GM23248 (cell line): ENCODE measurements at regions not wholly inside any gene's neighbourhood (a gene's known extent, or its start where the extent isn't known, plus 50 kb on each side); places are given as distances from the start of the nearest gene placed in this dataset.
A peak's percentile ranks its signal among the peaks of the same experiment; 100 is the strongest.

ENCODE experiments used
- DNase-seq: peaks from one replicate; pipeline ENCODE4 v3.0.0-alpha.2; 2015
- H2AFZ ChIP-seq: fragments of 200-600 bp; sonication (generic); 2 replicates; pipeline ENCODE4 v1.6.1; 2016; ENCODE audit warnings: antibody characterized with exemption
- H3F3A ChIP-seq: fragments of 200-600 bp; sonication (generic); 2 replicates; pipeline ENCODE4 v1.6.1; 2016; ENCODE audit warnings: mild to moderate bottlenecking, antibody characterized with exemption, mixed run types; ENCODE audit not compliant: insufficient read depth
- H3K27ac ChIP-seq: fragments of 200-600 bp; sonication (generic); 2 replicates; pipeline ENCODE4 v1.5.1; 2016; ENCODE audit warnings: mild to moderate bottlenecking
- H3K27me3 ChIP-seq: fragments of 200-600 bp; sonication (generic); replicated peaks from 2 replicates; pipeline ENCODE4 v1.6.1; 2016; ENCODE audit warnings: mild to moderate bottlenecking; ENCODE audit not compliant: insufficient read depth
- H3K36me3 ChIP-seq: fragments of 200-600 bp; sonication (generic); 2 replicates; pipeline ENCODE4 v1.6.1; 2016; ENCODE audit warnings: low read depth, mild to moderate bottlenecking
- H3K4me1 ChIP-seq: fragments of 200-600 bp; sonication (generic); 2 replicates; pipeline ENCODE4 v1.6.1; 2016; ENCODE audit warnings: mild to moderate bottlenecking; ENCODE audit not compliant: insufficient read depth
- H3K4me2 ChIP-seq: fragments of 200-600 bp; sonication (generic); one replicate; pipeline ENCODE4 v1.6.1; 2016; ENCODE audit warnings: mild to moderate bottlenecking; ENCODE audit not compliant: unreplicated experiment
- H3K4me3 ChIP-seq: fragments of 200-600 bp; sonication (generic); 2 replicates; pipeline ENCODE4 v1.5.1; 2016; ENCODE audit warnings: mild to moderate bottlenecking
- H3K79me2 ChIP-seq: fragments of 200-600 bp; sonication (generic); 2 replicates; pipeline ENCODE4 v1.6.1; 2016; ENCODE audit warnings: mild to moderate bottlenecking; ENCODE audit not compliant: insufficient read depth
- H3K9ac ChIP-seq: fragments of 200-600 bp; sonication (generic); 2 replicates; pipeline ENCODE4 v1.6.1; 2016; ENCODE audit warnings: mild to moderate bottlenecking
- H3K9me2 ChIP-seq: fragments of 200-600 bp; sonication (generic); 2 replicates; pipeline ENCODE4 v1.6.1; 2016; ENCODE audit warnings: mixed run types, mild to moderate bottlenecking, moderate library complexity; ENCODE audit not compliant: insufficient read depth
- H3K9me3 ChIP-seq: fragments of 200-600 bp; sonication (generic); one replicate; pipeline ENCODE4 v1.6.1; 2017; ENCODE audit warnings: low read depth
- H4K20me1 ChIP-seq: fragments of 200-600 bp; sonication (generic); 2 replicates; pipeline ENCODE4 v1.6.0; 2016; ENCODE audit not compliant: insufficient read depth
- EZH2 ChIP-seq: fragments of 200-600 bp; sonication (generic); IDR thresholded peaks from 2 replicates; pipeline ENCODE4 v1.6.1; 2018; ENCODE audit warnings: antibody characterized with exemption, mild to moderate bottlenecking; ENCODE audit not compliant: insufficient read depth, poor library complexity, severe bottlenecking
- EZH2phosphoT487 ChIP-seq: fragments of 200-600 bp; sonication (generic); IDR thresholded peaks from 2 replicates; pipeline ENCODE4 v1.6.1; 2018; ENCODE audit warnings: antibody characterized with exemption, moderate library complexity, mild to moderate bottlenecking, low read depth; ENCODE audit not compliant: insufficient read depth
- WGBS, 2 experiments: methylation state at CpG; one replicate each; pipeline ENCODE4 v1.1.6; 2015 to 2017; ENCODE audit warnings: low lambda C conversion rate in 2 of 2, low coverage in 1 of 2; ENCODE audit errors: missing lambda C conversion rate in 2 of 2; 5-methylcytosine and 5-hydroxymethylcytosine counted together
- in situ Hi-C: fragments of 300-500 bp; cut with MboI; formaldehyde crosslinking; loops from 2 replicates; pipeline ENCODE4 v1.15.0; 2020

DNA sequence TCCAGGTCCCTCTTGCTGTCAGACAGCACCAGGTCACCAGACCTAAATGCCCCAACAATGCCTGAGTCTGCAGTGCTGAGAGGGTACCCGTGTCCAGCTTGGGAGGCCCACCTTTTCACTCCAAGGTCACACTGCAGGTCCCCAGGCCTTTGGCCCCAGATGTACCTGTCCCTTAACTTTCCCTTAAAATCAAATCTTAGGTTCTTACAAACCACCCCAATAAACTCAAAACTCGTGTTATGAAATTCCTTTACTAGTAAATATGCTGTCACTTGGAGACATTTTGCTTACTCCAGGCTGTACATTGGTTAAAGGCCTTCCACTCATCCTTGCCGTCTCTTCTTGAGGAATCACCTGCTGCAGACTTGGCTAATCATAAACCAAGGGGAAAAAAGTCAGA, 165.7 kb upstream of the RREB1 start:
- Histone ChIP-seq H3K27ac (no peak overlapping the region), H3K36me3 (no peaks in the 10 kb centered on the region), H3K9me2 (no peaks in the 10 kb centered on the region), H3K27me3 (no peaks in the 10 kb centered on the region), H3K9me3 (no peaks in the 10 kb centered on the region), H3K4me2 (no peak overlapping the region), H3K4me1 (0 out of 2 replicates have a peak, but pooled peaks cover 5% of the 10 kb centered on the region), H3K4me3 (no peak overlapping the region), H2AFZ (no peak overlapping the region), H4K20me1 (no peaks in the 10 kb centered on the region), H3F3A (no peaks in the 10 kb centered on the region), H3K79me2 (no peaks in the 10 kb centered on the region), H3K9ac (no peak overlapping the region)
- 28 to 42% methylated on average over 3 of the region's 3 CpGs for WGBS, 2 experiments
- in situ Hi-C loops, result no loop called here
- no peak for TF ChIP-seq EZH2
- TF ChIP-seq EZH2phosphoT487, result no peak
- DNase-seq, result no peak

DNA sequence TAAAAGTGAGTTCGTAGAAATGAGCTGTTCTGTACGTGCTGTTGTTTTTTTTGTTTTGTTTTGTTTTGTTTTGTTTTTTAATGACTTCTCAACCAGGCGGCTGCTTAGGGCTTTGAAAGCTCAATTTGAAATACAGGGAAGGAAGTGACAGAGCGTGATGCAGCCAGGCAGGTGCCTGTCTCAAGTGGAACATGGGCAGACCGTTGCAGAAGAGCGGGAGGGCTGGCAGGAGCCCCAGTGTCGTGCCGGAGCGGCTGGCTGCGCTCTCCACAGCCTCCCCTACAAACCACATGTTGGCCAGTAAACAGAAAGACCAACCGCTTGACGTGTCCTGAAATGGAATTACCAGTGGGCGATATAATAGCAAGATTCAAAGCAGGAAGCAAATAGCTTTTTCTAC, 164.9 kb upstream of the RREB1 start:
- Histone ChIP-seq H3K9ac (no peak overlapping the region), H3K4me2 (peak overlapping the region; percentile 14), H4K20me1 (no peaks in the 10 kb centered on the region), H3K4me3 (peak overlapping the region; percentile 20; the same call in 1 of the 2 replicates), H3K36me3 (no peaks in the 10 kb centered on the region), H3F3A (no peaks in the 10 kb centered on the region), H3K4me1 (0 out of 2 replicates have a peak, but pooled peaks cover 5% of the 10 kb centered on the region), H3K27me3 (no peaks in the 10 kb centered on the region), H3K79me2 (no peaks in the 10 kb centered on the region), H3K9me2 (no peaks in the 10 kb centered on the region), H3K9me3 (no peaks in the 10 kb centered on the region), H3K27ac (no peak overlapping the region), H2AFZ (peak overlapping the region; percentile 47)
- DNase-seq, result peak; percentile 73
- in situ Hi-C loops, result no loop called here
- no peak for TF ChIP-seq EZH2
- TF ChIP-seq EZH2phosphoT487, result no peak
- 9 to 10% methylated on average over 13 of the region's 13 CpGs for WGBS, 2 experiments

DNA sequence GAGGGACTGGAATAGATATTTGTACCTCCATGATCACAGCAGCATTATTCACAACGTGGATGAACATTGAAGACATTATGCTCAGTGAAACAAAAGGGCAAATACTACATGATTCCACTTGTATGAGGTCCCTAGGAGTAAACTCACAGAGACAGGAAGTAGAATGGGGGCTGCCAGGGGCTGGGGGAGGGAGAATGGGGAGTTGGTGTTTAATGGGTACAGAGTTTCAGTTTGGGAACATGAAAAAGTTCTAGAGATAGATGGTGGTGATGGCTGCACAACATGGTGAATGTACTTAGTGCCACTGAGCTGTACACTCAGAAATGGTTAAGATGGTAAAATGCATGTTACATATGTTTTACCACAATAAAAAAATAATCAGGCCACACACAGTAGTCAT, 164.3 kb upstream of the RREB1 start:
- H3K9me2 ChIP-seq, result no peaks in the 10 kb centered on the region
- no peaks in the 10 kb centered on the region for H3F3A ChIP-seq
- no peaks in the 10 kb centered on the region for H3K9me3 ChIP-seq
- H4K20me1 ChIP-seq, result no peaks in the 10 kb centered on the region
- H3K36me3 ChIP-seq, result no peaks in the 10 kb centered on the region
- H3K27ac ChIP-seq, result no peak overlapping the region
- no peaks in the 10 kb centered on the region for H3K27me3 ChIP-seq
- no peak overlapping the region for H3K4me3 ChIP-seq
- in situ Hi-C loops, result no loop called here
- H3K4me2 ChIP-seq, result no peak overlapping the region
- WGBS, 2 experiments, result 0 to 6% methylated on average over 1 of the region's 1 CpG
- no peak overlapping the region for H3K9ac ChIP-seq
- 0 out of 2 replicates have a peak, but pooled peaks cover 5% of the 10 kb centered on the region for H3K4me1 ChIP-seq
- no peaks in the 10 kb centered on the region for H3K79me2 ChIP-seq
- TF ChIP-seq EZH2, result no peak
- no peak for TF ChIP-seq EZH2phosphoT487
- DNase-seq, result no peak
- H2AFZ ChIP-seq, result peak overlapping the region; percentile 47; the same call in 1 of the 2 replicates

DNA sequence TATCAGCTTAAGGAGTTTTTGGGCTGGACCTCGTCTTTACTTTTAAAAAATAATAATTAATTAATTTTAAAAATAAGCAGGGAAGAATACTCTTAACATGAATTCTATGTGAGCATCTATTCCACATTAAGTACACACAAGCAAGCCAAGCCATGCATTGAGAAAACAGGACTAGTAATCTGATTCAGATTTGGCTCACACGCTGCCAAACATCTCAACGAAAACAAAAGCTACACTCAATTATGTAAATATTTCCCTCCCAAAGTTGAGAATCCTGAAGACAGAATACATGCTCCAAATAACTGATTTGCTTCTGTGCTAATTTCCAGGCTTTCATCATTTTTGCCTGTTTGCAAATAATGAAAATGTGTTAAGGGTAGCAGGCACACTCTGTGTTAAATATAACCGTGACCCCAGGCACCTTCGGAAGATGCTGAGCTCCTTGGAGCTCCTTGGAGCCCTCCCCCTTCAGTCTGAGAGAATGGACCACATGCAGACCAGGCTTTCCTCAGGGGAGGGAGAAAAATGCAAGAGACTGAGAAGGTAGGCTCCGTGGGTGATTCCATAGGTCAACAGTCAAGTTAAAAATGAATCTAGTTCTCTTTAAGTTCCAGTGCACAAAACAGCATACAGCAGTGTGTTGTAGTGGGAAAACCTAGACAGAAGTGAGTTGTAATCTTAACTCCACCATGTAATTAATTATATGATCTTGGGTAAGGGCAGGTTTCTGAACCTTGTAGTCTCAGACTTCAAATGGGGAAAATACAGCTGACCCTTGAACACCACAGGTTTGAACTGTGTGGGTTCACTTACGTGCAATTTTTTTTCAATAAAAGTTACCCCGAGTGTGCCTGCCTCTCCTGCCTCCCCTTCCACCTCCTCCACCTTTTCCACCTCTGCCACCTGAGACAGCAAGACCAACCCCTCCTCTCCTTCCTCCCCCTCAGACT, 161.3 kb upstream of the RREB1 start:
- Histone ChIP-seq H3K27me3 (no peaks in the 10 kb centered on the region), H4K20me1 (no peaks in the 10 kb centered on the region), H3K4me1 (0 out of 2 replicates have a peak, but pooled peaks cover 5% of the 10 kb centered on the region), H3K4me2 (no peak overlapping the region), H3K36me3 (no peaks in the 10 kb centered on the region), H3K27ac (no peak overlapping the region), H3K9me3 (peaks cover 4% of the 10 kb centered on the region), H3F3A (no peaks in the 10 kb centered on the region), H3K9me2 (no peaks in the 10 kb centered on the region), H3K79me2 (no peaks in the 10 kb centered on the region), H3K4me3 (no peak overlapping the region), H3K9ac (no peak overlapping the region), H2AFZ (no peak overlapping the region)
- TF ChIP-seq EZH2, result no peak
- no peak for TF ChIP-seq EZH2phosphoT487
- 25 to 29% methylated on average over 8 of the region's 8 CpGs for WGBS, 2 experiments
- in situ Hi-C loops, result no loop called here
- DNase-seq, result no peak
